ENCODE measurements at regions not wholly inside any gene's neighbourhood (a gene's known extent, or its start where the extent isn't known, plus 50 kb on each side); places are given as distances from the start of the nearest gene placed in this dataset.

DNA sequence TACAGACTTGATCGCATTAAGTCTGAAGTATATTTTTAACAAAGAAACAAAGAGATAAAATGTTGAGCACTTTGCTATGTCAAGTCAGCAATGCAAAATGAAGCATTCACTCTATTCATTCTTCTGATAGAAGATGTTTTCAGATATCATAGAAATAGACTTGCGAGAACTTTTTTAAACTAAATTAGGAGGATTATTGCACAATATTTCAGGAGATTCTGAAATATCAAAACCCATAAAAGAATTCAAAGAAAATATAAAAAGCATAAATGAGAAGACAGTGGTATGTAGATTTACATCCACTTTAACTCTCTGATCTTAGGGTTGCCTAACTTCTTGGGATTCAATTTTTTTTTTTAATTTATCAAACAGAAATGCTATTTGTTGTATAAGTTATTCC is 81.1 kb upstream of the PABPC4L start:
- no peak for TF ChIP-seq POLR2AphosphoS5 (IDR thresholded peaks at IDR 0.05)
- TF ChIP-seq, protein P1, sequence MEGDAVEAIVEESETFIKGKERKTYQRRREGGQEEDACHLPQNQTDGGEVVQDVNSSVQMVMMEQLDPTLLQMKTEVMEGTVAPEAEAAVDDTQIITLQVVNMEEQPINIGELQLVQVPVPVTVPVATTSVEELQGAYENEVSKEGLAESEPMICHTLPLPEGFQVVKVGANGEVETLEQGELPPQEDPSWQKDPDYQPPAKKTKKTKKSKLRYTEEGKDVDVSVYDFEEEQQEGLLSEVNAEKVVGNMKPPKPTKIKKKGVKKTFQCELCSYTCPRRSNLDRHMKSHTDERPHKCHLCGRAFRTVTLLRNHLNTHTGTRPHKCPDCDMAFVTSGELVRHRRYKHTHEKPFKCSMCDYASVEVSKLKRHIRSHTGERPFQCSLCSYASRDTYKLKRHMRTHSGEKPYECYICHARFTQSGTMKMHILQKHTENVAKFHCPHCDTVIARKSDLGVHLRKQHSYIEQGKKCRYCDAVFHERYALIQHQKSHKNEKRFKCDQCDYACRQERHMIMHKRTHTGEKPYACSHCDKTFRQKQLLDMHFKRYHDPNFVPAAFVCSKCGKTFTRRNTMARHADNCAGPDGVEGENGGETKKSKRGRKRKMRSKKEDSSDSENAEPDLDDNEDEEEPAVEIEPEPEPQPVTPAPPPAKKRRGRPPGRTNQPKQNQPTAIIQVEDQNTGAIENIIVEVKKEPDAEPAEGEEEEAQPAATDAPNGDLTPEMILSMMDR (IDR thresholded peaks at IDR 0.05), result no peak
- no peak for TF ChIP-seq POLR2A (IDR thresholded peaks at IDR 0.05; ENCODE audit: low read depth)
